Omental fat pad (tissue), 3 donors: ENCODE measurements at regions not wholly inside any gene's neighbourhood (a gene's known extent, or its start where the extent isn't known, plus 50 kb on each side); places are given as distances from the start of the nearest gene placed in this dataset.

Experiments
- ATAC-seq: fragments of 150-250 bp; one replicate; pipeline ENCODE4 v1.9.1; 2016; ENCODE audit warnings: mild to moderate bottlenecking, moderate library complexity; ENCODE audit not compliant: low FRiP score
- DNase-seq: peaks from one replicate; pipeline ENCODE4 v3.0.0-alpha.2; 2019; ENCODE audit warnings: low spot score
- TF ChIP-seq, protein P1 (sequence below), 3 donors: fragments of 450-650 bp; IDR thresholded peaks; one replicate each; pipeline ENCODE4 v1.5.1; 2016 to 2017; ENCODE audit warnings: antibody characterized with exemption in 3 of 3, mild to moderate bottlenecking in 3 of 3, moderate library complexity in 2 of 3

DNA sequence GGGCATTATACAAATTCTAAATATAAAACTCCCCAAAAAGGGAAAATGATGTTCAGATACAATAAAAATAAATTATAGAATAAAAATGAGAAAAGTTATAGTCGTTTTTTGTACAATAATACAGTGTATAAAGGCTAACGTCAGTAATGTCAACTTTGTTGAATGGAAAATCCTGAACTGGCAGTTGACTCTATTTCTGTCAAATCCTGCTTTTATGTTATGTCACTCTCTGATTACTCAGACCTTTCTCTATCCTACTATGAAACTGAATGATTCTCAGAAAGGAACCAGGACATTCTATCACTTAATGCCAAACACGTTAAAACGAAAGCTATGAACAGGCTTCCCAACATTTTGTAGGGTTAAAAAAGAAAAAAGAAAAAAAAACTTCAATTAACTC is 636.4 kb downstream of the USP25 start:
- TF ChIP-seq, protein P1, sequence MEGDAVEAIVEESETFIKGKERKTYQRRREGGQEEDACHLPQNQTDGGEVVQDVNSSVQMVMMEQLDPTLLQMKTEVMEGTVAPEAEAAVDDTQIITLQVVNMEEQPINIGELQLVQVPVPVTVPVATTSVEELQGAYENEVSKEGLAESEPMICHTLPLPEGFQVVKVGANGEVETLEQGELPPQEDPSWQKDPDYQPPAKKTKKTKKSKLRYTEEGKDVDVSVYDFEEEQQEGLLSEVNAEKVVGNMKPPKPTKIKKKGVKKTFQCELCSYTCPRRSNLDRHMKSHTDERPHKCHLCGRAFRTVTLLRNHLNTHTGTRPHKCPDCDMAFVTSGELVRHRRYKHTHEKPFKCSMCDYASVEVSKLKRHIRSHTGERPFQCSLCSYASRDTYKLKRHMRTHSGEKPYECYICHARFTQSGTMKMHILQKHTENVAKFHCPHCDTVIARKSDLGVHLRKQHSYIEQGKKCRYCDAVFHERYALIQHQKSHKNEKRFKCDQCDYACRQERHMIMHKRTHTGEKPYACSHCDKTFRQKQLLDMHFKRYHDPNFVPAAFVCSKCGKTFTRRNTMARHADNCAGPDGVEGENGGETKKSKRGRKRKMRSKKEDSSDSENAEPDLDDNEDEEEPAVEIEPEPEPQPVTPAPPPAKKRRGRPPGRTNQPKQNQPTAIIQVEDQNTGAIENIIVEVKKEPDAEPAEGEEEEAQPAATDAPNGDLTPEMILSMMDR (IDR thresholded peaks at IDR 0.05) = no peak
- ATAC-seq (no peak), DNase-seq (no peak)

DNA sequence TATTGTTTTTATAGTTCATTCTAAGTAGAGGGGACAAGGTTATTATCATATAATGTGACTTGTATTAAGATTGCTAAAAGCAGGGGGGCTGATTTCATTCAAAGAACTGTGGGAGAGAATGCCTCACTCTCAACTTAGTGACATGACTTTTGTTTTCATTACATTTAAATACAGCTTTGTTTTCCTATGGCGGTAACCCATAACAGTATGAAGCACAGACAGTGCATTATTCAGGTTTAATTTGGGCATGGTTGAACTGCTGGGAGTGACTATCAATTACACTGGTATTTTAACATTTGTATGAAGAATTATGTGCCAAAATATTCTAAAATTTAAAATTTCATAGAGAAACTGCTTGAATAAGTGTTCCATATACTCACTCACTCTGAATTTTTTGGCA is 637.3 kb downstream of the USP25 start:
- ATAC-seq (no peak), DNase-seq (no peak)
- TF ChIP-seq, protein P1 (IDR thresholded peaks at IDR 0.05) = no peak

DNA sequence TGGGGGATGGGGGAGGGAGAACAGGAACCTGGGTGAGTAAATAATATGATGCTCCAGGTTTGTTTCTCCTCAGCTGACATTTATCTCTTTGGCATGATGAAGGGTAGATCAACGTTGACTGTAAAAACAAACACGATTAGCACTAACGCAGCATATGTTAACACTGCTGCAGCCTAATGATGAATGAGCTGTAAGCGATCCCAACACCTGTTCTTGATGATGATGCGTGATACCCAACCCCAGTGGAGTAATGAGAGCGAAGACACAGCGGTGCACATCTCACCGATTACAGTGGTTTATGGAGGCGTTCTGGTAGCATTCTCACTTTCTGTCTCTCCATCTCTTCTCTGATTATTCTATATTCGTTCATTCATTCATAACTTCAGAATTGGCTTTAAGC is 640.4 kb downstream of the USP25 start:
- TF ChIP-seq, protein P1 (IDR thresholded peaks at IDR 0.05) = no peak
- ATAC-seq (no peak), DNase-seq (no peak)

DNA sequence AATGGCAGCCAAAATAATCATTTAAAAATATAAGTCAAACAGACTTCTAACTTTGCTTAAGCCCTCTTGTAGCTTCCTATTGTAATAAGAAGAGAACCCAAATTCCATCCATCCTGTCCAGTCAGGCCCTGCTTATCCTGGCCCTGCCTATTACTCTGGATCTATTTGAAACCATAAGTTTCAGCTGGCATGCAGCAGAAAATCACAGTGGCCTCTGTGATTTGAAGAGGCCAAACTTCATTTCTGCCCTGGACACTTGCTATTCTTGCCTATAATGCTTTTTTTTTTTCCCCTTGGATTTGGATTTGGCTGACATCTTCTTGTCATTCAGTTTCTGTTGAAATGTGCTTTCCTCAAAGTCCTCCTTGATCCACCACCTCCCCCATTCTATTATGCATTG is 642.8 kb downstream of the USP25 start:
- TF ChIP-seq, protein P1 (IDR thresholded peaks at IDR 0.05) = no peak
- ATAC-seq = no peak
- DNase-seq = no peak

DNA sequence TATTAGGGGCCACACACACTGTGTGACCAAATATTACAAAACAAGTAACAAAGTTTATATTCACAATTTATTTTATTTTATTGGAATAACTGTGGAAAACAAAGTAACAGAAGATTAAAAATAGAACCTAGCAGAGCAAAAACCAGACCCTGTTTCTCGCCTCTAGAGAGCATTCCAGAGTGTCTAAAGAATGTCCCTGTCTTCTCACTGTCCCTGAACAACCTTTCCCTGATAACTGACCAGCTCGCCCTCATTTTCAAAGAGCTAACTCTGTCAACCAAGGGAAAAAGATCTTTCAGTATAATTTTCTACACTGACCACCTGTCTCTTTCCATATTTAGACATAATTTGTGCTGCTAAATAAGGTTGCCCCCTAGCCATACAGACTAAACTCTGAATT is 646.9 kb downstream of the USP25 start:
- TF ChIP-seq, protein P1 (IDR thresholded peaks at IDR 0.05) = no peak
- DNase-seq (no peak), ATAC-seq (no peak)

DNA sequence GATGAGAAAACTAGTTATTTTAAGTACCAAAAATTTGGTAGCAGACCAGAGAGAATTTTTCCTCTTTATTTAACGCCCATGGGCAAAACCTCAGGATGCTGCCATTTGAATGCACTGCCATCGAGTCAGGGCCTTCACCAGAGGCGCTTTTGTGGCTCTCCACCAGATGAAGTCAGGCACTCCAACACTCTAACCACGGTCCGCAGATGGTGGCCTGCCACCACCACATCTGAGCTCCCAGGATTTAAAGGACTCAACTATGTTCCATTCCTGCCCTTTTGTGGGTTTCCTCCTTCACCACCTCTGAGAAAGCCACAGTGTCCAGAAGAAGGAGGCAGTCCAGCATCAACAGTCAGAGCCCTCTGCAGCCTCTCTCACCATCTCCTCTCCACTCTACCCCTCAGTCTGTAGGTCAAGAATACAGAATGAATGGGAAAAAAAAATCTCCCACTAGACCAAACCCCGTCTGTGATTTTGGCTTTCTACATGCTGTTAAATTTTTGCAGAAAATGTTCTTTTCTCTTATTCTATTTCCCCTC is 647.4 kb downstream of the USP25 start:
- TF ChIP-seq, protein P1 (IDR thresholded peaks at IDR 0.05) = no peak
- ATAC-seq = no peak
- DNase-seq = no peak

DNA sequence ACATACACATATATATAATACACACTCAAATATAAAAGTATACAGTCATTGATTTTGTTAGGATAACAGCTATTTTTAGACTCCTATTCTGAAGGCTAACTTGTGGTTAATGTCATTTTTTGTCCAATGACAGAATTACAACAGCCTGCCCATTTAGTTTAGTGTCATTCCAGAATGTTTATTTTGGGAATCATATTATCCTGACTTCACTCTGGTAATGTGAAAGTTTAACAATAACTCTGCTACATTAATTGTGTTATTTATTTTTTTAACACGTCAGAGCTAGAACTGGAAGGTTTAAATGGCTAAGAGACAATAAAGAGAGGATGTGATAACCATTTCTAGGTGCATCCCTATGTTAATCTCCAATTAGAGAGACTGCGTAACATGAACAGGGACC is 648.1 kb downstream of the USP25 start:
- TF ChIP-seq, protein P1 (IDR thresholded peaks at IDR 0.05) = no peak
- DNase-seq (no peak), ATAC-seq (no peak)
